T-helper 1 cell treated with Interleukin-12 subunit alpha and Interleukin-12 subunit beta and Interleukin-4 antibody, amounts not matched to agents 30 μg/mL and 1 μg/mL, for 36 hours (primary cell): ENCODE measurements at regions not wholly inside any gene's neighbourhood (a gene's known extent, or its start where the extent isn't known, plus 50 kb on each side); places are given as distances from the start of the nearest gene placed in this dataset.

Experiments
- H3K27ac Mint-ChIP-seq: one replicate; pipeline ENCODE4 v1.8.0; 2021; ENCODE audit warnings: mild to moderate bottlenecking, mixed read lengths
- H3K27me3 Mint-ChIP-seq: one replicate; pipeline ENCODE4 v1.8.0; 2021; ENCODE audit warnings: low read depth, mixed read lengths
- H3K36me3 Mint-ChIP-seq: one replicate; pipeline ENCODE4 v1.8.0; 2021; ENCODE audit warnings: low read depth, mixed read lengths
- H3K4me1 Mint-ChIP-seq: one replicate; pipeline ENCODE4 v1.8.0; 2021; ENCODE audit warnings: low read depth, mixed read lengths
- H3K4me3 Mint-ChIP-seq: one replicate; pipeline ENCODE4 v1.8.0; 2021; ENCODE audit warnings: mild to moderate bottlenecking, moderate library complexity, mixed read lengths
- H3K9me3 Mint-ChIP-seq: one replicate; pipeline ENCODE4 v1.8.0; 2021; ENCODE audit warnings: mixed read lengths

GRCh38 chr6:139766796-139767195, 392.3 kb upstream of the CITED2 start:
- H3K4me1 Mint-ChIP-seq, result peaks cover 4% of the 10 kb centered on the region
- no peak overlapping the region for H3K4me3 Mint-ChIP-seq
- no peaks in the 10 kb centered on the region for H3K36me3 Mint-ChIP-seq
- no peaks in the 10 kb centered on the region for H3K9me3 Mint-ChIP-seq
- H3K27me3 Mint-ChIP-seq, result no peaks in the 10 kb centered on the region
- H3K27ac Mint-ChIP-seq, result no peak overlapping the region

DNA sequence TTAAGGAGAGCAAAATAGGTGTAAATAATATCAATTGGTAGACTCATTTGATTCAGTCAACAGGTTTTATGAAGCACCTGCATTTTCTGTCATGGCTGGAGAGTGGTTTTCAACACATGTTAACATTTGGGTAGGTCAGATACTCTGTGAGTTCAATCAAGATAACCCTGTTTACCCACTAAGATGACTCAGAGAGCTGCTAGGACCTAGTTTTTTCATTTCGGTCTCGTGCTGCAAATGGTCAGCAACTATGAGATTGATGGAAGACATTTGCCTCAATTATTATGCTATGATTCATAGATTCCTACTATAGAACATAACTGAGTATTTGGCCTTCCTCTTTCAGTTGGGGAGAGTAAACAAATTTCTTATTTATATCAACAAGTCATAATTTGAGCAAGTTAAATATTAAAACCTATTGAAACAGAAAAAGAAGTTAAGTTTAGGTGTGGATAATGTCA, 391.4 kb upstream of the CITED2 start:
- Mint-ChIP-seq H3K36me3 (no peaks in the 10 kb centered on the region), H3K9me3 (no peaks in the 10 kb centered on the region), H3K4me3 (no peak overlapping the region), H3K4me1 (peaks cover 4% of the 10 kb centered on the region), H3K27ac (no peak overlapping the region), H3K27me3 (no peaks in the 10 kb centered on the region)

GRCh38 chr6:139764498-139764986, 390.1 kb upstream of the CITED2 start:
- Mint-ChIP-seq H3K27ac (no peak overlapping the region), H3K36me3 (no peaks in the 10 kb centered on the region), H3K4me3 (no peak overlapping the region), H3K9me3 (no peaks in the 10 kb centered on the region), H3K4me1 (peaks cover 4% of the 10 kb centered on the region), H3K27me3 (no peaks in the 10 kb centered on the region)

GRCh38 chr6:139763468-139764210, 389.2 kb upstream of the CITED2 start:
- Mint-ChIP-seq H3K4me3 (no peak overlapping the region), H3K36me3 (no peaks in the 10 kb centered on the region), H3K9me3 (no peaks in the 10 kb centered on the region), H3K27me3 (no peaks in the 10 kb centered on the region), H3K27ac (no peak overlapping the region), H3K4me1 (peaks cover 4% of the 10 kb centered on the region)

DNA sequence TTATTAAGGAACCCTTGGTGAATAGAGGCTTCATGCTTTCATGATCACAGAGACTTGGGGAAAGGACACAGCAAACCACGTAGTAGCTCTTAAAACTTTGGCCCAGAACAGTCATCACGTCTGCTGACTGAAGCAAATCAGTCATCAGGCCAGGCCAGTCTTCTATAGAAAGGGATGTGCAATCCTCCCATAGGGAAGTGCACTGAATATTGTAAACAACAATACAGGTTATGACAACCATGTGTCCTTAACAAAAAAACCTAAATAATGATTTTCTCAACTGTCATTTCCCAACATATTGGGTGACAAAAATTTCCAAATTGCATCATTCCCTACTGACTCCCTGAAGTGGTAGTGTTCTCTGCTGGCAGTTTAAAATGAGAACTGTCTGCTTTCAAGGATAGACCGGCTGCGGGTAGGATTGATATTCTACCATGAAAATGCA, 388.2 kb upstream of the CITED2 start:
- H3K9me3 Mint-ChIP-seq, result no peaks in the 10 kb centered on the region
- peaks cover 4% of the 10 kb centered on the region for H3K4me1 Mint-ChIP-seq
- H3K27ac Mint-ChIP-seq, result no peak overlapping the region
- H3K36me3 Mint-ChIP-seq, result no peaks in the 10 kb centered on the region
- no peaks in the 10 kb centered on the region for H3K27me3 Mint-ChIP-seq
- H3K4me3 Mint-ChIP-seq, result no peak overlapping the region

- H3K4me1 Mint-ChIP-seq, result peaks cover 4% of the 10 kb centered on the region
- H3K4me3 Mint-ChIP-seq, result no peak overlapping the region
- H3K27me3 Mint-ChIP-seq, result no peaks in the 10 kb centered on the region
- no peaks in the 10 kb centered on the region for H3K36me3 Mint-ChIP-seq
- H3K27ac Mint-ChIP-seq, result no peak overlapping the region
- H3K9me3 Mint-ChIP-seq, result no peaks in the 10 kb centered on the region
Observed at GRCh38 chr6:139760128-139760527, 385.7 kb upstream of the CITED2 start.

DNA sequence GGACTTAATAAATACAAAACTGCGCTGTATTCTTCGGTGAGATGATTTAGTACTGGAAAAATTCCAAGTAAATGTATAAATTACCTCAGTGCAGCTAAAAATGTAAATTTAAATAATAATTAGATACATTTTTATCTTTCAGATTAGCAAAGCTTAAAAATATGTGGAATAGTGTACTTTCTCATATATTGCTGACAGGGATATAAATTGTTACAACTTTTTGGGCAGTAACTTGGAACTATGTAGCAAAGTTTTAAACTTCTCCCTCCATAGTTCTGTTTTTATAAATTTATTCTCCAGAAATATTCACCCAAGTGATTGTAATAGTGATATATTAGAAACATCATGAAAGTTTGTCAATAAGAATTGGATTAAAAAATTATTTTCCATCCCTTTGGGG, 384.6 kb upstream of the CITED2 start:
- no peaks in the 10 kb centered on the region for H3K27me3 Mint-ChIP-seq
- no peaks in the 10 kb centered on the region for H3K9me3 Mint-ChIP-seq
- no peaks in the 10 kb centered on the region for H3K36me3 Mint-ChIP-seq
- H3K4me1 Mint-ChIP-seq, result no peaks in the 10 kb centered on the region
- no peak overlapping the region for H3K27ac Mint-ChIP-seq
- H3K4me3 Mint-ChIP-seq, result no peak overlapping the region

DNA sequence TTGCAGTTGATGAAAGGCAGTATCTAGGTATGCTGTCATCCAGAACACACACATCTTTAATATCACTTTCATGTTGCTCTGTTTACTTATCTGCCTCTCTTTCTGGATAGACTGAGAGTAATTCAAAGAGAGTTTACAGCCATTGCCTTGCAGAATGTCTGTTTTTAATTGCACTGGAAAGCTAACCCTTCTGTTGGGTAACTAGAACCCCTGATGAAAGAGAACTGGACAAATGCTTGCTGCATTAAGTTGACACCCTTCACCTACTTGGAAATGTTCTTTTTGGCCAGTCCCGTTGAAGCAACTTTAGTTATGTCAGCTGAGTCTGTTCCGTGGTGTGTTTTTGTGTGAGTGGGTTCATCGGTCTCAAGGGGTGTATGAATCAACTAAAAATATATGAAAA, 383.8 kb upstream of the CITED2 start:
- H3K27me3 Mint-ChIP-seq, result peaks cover 4% of the 10 kb centered on the region
- H3K4me3 Mint-ChIP-seq, result no peak overlapping the region
- H3K4me1 Mint-ChIP-seq, result no peaks in the 10 kb centered on the region
- no peaks in the 10 kb centered on the region for H3K36me3 Mint-ChIP-seq
- no peak overlapping the region for H3K27ac Mint-ChIP-seq
- no peaks in the 10 kb centered on the region for H3K9me3 Mint-ChIP-seq

DNA sequence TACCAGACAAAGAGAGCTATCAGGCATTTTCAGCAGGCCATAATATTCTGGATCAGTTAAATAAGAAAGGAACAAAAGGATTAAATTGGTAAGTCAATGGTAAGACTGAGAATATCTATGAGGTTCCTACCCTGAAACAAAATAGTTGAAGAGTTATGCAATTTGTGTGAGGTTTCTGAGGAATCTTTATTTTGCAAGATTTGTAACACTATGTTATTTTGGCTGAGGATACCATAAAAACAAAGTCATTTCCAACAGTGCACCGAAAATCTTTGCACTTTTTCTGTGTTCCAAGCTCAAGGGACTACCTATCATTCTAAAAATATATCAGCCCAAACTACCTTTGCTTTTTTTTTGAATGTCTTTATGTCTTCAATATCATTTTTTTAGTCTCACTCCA, 383.3 kb upstream of the CITED2 start:
- Mint-ChIP-seq H3K4me3 (no peak overlapping the region), H3K27ac (no peak overlapping the region), H3K36me3 (no peaks in the 10 kb centered on the region), H3K27me3 (peaks cover 4% of the 10 kb centered on the region), H3K4me1 (no peaks in the 10 kb centered on the region), H3K9me3 (no peaks in the 10 kb centered on the region)

GRCh38 chr6:139756381-139756780, 381.9 kb upstream of the CITED2 start:
- H3K4me1 Mint-ChIP-seq, result no peaks in the 10 kb centered on the region
- H3K9me3 Mint-ChIP-seq, result no peaks in the 10 kb centered on the region
- H3K27me3 Mint-ChIP-seq, result peaks cover 4% of the 10 kb centered on the region
- H3K4me3 Mint-ChIP-seq, result no peak overlapping the region
- H3K27ac Mint-ChIP-seq, result no peak overlapping the region
- no peaks in the 10 kb centered on the region for H3K36me3 Mint-ChIP-seq

DNA sequence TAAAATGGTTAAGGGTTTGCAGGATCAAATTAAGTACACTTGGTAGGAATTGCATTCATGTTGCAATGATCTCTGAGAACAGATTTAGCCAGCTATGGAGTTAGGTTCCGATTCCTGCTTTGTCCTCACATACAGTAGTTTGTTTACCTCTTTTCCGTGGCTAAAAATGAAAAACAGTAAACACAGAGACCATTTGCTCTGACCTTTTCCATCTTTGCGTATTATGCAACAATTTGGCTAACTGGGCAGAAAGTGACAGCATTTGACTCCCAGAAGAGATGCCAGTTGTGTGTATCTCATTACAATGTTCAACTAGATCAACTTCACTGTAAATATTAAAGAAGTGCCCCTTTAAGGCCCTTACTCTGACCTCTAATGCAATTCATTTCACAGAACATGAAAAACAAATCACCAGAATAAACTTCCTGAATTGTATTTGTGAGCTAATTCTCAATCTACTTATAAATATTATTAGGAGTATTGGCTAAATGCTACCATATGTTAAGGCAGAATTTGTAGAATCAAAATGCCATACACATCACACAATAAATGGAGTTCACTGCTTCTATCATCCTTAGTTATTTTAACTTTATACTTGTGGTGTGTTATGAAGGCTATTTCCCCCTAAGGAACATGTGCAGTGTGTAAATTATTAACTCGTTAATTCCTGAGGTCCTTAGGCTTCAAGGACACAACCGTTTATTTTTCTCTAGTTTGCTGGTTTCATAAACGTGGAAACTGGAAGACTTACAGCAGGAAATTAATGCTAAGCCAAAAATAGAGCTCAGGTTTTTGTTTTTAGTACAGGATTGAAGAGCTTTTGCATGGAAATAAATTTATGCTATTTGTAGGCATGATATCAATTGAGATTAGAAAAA, 380.7 kb upstream of the CITED2 start:
- Mint-ChIP-seq H3K4me1 (no peaks in the 10 kb centered on the region), H3K27ac (no peak overlapping the region), H3K36me3 (no peaks in the 10 kb centered on the region), H3K4me3 (no peak overlapping the region), H3K27me3 (peaks cover 4% of the 10 kb centered on the region), H3K9me3 (no peaks in the 10 kb centered on the region)

- no peaks in the 10 kb centered on the region for H3K36me3 Mint-ChIP-seq
- H3K27me3 Mint-ChIP-seq, result peaks cover 4% of the 10 kb centered on the region
- no peaks in the 10 kb centered on the region for H3K4me1 Mint-ChIP-seq
- H3K9me3 Mint-ChIP-seq, result no peaks in the 10 kb centered on the region
- H3K4me3 Mint-ChIP-seq, result no peak overlapping the region
- no peak overlapping the region for H3K27ac Mint-ChIP-seq
Observed at GRCh38 chr6:139753198-139753861, 378.9 kb upstream of the CITED2 start.

- Mint-ChIP-seq H3K27ac (no peak overlapping the region), H3K9me3 (no peaks in the 10 kb centered on the region), H3K27me3 (peaks cover 4% of the 10 kb centered on the region), H3K4me1 (no peaks in the 10 kb centered on the region), H3K4me3 (no peak overlapping the region), H3K36me3 (no peaks in the 10 kb centered on the region)
Observed at GRCh38 chr6:139752086-139752485, 377.6 kb upstream of the CITED2 start.

- no peak overlapping the region for H3K4me3 Mint-ChIP-seq
- H3K36me3 Mint-ChIP-seq, result no peaks in the 10 kb centered on the region
- H3K27me3 Mint-ChIP-seq, result peaks cover 4% of the 10 kb centered on the region
- no peaks in the 10 kb centered on the region for H3K9me3 Mint-ChIP-seq
- no peak overlapping the region for H3K27ac Mint-ChIP-seq
- no peaks in the 10 kb centered on the region for H3K4me1 Mint-ChIP-seq
Observed at GRCh38 chr6:139751179-139751578, 376.7 kb upstream of the CITED2 start.
